GM18858 (cell line): ENCODE measurements at regions not wholly inside any gene's neighbourhood (a gene's known extent, or its start where the extent isn't known, plus 50 kb on each side); places are given as distances from the start of the nearest gene placed in this dataset.
"Not testable (repeated sequence)": the region's sequence is repeated elsewhere in the genome, so short reads cannot be mapped to it uniquely, and the experiment has no call there.

Source experiments
- ATAC-seq: cut with Tn5 transposase; IDR thresholded peaks from one replicate; pipeline ENCODE4 v1.9.1; 2021; ENCODE audit not compliant: unreplicated experiment

DNA sequence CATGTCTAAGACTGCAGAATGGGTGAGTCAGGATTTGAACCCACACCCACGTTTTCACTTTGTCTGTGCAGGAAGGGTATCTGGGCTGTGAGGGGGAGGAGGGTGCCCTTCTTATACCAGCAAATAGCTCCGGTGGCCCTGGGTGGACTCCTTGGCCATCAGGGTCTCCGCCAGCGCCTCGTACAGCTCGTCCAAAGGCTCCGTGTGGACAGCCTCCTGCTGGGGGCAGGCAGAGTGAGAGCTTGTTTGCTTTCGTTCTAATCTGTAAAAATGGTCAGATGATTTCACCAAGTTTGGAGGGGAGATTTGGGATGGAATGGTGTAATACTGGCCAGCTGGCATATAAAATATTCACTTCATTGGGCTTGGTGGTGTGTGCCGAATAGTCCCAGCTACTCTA, 111.7 kb upstream of the CCZ1B start:
- not testable (repeated sequence) for ATAC-seq

DNA sequence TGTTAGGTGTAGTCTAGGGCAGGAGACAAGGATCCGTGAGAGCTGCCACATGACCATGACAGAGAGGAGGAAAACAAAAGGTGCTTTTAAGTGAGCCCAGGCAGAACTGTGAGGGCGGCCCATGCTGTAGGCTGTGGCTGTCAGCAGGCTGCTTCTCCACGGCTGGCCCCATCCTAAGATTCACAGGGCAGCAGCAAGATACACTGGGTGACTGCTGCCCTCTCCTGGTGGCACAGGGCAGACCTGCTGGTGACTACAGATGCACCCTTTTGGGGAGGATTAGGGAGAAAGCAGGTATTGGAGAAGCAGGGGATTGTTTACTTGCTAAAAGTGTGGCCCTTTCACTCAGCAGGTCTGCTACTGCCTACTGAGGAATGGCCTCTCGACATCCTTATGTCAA, 112.2 kb upstream of the CCZ1B start:
- not testable (repeated sequence) for ATAC-seq

DNA sequence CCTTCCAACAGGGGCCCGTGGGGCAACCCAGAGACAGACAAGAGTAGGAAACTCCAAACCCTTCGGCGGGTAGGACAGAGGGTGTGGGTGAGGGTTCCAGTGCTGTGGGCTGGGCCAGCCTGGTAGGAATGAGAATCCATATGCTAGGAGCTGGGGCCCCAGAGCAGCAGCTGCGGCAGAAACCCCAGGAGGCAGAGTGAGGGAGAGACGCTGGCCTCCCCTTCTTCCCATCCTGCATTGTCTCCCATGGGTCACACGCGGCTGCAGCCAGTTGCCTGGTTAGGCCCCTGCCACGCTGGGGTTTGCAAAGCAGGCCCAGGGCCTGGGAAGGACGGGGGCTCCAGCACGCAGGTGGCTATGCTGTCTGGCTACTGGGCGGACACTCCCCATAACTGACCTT, 113.1 kb upstream of the CCZ1B start:
- ATAC-seq = not testable (repeated sequence)

DNA sequence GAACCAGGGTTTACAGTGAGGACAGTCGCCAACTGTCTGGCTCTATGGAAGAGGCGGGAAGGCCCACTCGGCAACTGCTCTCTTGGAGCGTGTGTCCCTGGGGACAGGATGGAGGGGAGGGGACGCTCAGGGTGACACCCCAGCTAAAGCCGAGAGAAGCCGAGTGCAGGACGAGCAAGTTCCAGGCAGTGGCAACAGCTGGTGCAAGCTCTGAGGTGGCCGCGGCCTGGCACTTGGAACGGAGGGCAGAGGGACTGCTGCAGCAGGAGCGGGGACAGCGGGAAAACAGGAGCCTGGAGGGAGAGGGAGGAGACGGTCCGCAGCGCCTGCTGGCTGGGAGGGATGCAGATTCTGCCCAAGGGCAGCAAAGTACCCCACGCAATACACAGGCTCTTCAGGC, 113.8 kb upstream of the CCZ1B start:
- not testable (repeated sequence) for ATAC-seq

DNA sequence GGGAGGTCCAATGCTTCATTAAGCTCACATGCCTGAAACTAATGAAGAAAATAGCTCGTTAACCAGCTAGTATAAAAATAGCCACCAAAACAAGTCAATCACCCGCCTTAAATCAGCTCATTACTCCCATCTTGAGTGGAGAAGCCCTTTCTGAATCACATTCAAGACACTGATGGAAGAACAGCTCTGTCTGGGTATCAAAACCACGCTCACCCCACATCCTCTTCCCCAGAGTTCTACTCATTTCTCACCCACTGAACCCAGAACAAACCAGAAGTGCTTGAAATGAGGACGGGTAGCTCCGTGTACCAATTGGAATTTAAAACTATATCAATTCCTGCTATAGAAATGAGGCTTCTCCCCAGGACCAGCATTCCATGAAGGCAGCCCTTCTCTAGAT, 120.8 kb upstream of the CCZ1B start:
- not testable (repeated sequence) for ATAC-seq

DNA sequence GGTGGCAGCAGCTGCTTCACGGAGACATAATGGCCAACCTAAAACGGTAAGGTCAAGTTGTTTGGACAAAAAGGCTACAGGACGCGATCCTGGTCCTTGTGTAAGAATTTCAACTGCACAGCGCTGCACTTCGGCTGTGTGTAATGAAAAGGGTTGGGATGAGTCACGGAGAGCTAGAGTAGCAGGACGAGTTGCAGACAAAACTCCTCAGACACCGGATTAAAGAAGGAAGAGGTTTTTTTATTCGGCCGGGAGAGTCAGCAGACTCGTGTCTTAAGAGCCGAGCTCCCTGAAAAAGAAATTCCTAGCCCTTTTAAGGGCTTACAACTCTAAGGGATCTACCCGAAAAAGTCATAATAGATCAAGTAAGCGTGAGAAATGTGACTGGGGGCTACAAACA, 124.2 kb upstream of the CCZ1B start:
- not testable (repeated sequence) for ATAC-seq

DNA sequence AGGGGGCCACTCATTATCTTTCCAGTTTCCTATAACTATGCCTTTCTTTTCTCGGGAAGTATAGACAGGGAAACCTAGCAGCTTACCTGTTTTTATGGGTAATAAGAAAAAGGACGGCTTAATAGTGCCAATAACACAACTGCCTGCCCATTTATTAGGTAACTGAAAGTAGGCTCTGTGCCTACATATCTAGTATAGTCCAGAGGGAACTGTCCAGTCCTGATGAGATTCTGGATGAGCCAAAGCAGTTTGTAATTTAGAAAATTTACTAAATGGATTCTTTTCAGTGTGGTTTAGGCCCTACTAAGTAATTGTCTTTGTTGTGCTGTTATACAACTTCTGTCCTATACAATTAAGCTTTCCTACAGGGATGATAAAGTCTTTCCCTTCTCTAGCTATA, 125.5 kb upstream of the CCZ1B start:
- ATAC-seq = not testable (repeated sequence)

DNA sequence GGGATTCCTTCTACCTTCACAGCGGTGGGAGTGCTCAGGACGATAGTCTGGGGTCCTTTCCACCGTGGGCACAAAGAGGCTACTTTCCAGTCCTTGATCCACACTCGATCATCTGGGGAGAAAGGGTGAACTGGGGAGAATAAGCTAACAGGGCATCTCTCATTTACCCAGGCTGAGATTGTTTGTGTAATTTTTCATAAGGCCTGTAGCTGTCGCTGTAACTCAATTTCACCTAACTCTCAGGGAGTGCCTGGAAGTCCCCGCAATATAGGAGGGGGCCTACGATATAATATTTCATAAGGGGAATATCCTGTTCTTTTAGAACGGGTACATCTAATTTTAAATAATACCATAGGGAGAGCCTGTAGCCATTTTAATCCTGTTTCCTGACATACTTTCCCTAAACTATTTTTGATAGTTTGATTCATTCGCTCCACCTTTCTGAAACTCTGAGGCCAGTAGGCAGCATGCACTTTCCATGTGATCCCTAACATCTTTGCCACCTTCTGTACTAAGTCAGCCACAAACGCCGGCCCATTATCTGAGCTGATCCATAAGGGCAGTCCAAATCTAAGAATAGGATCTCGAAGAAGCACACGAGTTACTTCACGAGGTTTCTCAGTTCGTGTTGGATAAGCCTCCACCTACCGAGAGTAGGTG, 127.2 kb upstream of the CCZ1B start:
- not testable (repeated sequence) for ATAC-seq

DNA sequence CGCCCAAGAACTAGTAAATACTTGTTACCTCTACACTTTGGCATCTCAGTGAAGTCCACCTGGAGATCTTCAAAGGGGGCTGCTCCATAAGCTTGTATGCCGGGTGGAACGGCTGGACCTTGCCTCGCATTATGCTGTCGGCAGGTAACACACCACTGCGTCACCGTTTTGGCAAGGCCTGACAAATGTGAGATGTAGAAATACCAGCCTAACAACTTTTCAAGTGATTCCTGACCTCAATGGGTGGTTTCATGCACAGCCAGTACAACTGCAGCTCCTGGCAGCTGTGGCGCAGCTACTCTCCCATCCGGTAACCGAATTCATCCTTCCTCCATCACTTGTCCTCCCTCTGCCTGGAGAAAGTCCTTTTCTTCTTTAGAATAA, 127.7 kb upstream of the CCZ1B start:
- ATAC-seq = not testable (repeated sequence)

DNA sequence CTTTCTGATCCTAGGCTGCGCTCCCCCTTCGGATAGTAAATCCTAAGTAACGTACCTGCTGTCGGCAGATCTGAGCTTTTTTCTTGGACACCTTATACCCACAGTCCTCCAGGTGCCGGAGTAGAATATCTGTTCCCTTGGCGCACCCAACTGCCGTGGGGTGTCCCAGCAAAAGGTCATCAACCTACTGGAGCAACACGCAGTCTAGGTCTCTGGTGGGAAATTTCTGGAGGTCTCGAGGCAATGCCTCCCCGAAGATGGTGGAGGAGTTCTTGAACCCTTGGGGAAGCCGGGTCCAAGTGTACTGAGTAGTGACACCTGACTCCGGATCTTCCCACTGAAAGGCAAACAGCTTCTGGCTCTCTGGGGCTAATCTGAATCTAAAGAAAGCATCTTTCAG, 129.3 kb upstream of the CCZ1B start:
- ATAC-seq = not testable (repeated sequence)

DNA sequence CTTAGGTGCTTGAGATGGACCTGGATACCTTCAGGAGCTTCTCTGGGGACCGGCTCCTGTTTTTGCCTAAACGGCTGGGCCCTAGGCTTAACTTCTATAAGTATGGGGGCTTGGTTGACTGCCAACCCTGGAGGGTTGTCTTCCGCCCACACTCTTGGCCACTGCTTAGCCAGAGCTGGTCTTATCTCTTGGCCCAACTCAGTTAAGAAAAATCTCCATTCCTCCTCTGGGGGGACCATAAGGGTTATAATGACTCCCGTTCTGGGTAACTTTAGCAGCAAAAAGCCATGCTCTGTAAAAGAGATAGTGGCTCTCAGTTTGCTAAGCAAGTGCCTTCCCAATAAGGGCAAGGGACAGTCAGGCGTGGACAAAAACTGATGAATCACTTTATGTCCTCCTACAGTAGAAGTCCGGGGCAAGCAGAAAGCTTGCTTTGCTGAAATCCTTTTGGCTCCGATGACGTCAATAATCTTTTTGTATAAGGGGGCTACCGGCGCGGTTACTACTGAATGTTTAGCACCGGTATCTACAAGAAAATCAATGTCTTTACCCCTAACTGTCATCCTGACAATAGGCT, 130.0 kb upstream of the CCZ1B start:
- not testable (repeated sequence) for ATAC-seq

DNA sequence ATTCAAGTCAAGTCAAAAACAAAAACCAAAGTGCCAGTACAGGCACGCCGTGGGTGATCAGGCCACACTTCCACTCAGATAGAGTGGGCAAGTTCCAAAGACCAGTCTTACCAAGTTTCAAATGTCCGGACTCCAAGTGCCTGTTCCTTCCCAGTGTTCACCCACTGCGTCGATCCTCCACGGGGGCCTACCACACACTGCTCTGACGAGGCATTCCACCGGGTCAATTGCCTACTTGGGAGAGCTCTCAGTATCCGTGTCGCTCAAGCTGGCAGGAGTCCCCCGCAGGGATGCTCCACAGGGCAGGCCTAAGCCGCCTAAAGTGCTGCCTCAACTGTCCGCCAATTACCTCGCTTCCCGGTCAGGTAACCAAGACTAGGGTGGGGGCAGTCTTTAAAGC, 132.3 kb upstream of the CCZ1B start:
- not testable (repeated sequence) for ATAC-seq

DNA sequence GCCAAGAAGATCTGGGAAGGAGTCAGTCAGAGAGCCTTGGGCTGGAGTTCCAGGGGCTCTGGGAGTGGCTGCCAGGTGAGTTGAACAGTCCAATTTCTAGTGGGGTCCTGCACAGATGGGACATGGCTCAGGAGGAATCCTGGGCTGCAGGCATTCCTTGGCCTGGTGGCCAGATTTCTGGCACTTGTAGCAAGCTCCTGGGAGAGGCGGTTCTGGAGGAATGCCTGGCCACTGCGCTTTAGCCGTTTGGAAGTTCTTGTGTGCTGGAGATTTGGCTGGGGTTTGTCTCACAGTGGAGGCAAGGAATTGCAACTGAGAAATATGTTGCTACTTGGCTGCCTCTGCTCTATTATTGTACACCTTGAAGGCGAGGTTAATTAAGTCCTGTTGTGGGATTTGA, 133.9 kb upstream of the CCZ1B start:
- ATAC-seq = not testable (repeated sequence)

DNA sequence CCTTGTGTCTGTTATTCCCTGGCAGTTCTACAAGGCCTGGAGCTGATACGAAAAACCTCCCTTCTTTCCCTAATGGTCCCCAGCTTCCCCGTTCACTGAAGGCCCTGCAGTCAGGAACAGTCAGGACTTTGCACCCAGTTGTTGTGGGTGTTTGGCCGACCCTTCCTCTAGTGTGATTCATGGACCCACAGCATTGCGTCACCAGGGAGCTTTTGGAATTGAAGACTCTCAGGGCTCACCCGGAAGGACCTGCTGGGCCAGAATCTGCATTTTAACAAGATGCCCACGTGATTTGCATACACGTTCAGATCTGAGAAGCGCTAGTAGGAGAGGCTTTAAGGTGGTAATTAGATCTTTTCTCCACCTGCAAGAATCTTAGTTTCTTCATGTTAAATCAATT, 136.8 kb upstream of the CCZ1B start:
- not testable (repeated sequence) for ATAC-seq

DNA sequence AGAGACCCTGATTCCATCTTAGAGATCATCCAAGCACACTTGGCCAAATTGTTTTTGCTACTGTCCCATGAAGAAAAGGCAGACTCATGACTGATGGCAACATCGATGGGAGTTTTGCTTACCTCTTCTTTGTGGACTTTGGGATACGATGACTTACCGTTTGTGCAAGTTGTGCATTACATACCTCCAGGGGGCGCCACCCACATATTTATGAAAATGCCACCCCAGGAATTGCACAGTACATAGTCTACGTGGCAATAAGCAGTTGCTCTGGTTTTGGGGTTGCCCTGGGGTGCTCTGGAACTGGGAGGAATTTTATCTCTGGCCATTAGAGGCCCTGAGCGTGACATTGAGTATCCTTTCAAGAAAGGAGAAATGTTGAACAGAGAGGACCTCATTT, 139.0 kb upstream of the CCZ1B start:
- ATAC-seq = not testable (repeated sequence)

DNA sequence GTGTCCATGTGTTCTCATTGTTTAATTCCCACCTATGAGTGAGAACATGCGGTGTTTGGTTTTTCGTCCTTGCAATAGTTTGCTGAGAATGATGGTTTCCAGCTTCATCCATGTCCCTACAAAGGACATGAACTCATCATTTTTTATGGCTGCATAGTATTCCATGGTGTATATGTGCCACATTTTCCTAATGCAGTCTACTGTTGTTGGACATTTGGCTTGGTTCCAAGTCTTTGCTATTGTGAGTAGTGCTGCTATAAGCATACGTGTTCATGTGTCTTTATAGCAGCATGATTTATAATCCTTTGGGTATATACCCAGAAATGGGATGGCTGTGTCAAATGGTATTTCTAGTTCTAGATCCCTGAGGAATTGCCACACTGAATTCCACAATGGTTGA, 144.1 kb upstream of the CCZ1B start:
- not testable (repeated sequence) for ATAC-seq

DNA sequence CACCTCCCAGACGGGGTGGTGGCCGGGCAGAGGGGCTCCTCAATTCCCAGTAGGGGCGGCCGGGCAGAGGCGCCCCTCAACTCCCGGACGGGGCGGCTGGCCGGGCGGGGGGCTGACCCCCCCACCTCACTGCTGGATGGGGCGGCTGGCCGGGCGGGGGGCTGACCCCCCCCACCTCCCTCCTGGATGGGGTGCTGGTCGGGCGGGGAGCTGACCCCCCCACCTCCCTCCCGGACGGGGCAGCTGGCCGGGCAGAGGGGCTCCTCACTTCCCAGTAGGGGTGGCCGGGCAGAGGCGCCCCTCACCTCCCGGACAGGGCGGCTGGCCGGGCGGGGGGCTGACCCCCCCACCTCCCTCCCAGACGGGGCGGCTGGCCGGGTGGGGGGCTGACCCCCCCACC, 148.8 kb upstream of the CCZ1B start:
- not testable (repeated sequence) for ATAC-seq

DNA sequence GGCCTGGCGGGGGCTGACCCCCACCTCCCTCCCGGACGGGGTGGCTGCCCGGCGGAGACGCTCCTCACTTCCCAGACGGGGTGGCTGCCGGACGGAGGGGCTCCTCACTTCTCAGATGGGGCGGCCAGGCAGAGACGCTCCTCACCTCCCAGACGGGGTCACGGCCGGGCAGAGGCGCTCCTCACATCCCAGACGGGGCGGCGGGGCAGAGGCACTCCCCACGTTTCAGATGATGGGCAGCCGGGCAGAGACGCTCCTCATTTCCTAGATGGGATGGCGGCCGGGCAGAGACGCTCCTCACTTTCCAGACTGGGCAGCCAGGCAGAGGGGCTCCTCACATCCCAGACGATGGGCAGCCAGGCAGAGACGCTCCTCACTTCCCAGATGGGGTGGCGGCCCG, 149.3 kb upstream of the CCZ1B start:
- ATAC-seq = not testable (repeated sequence)

DNA sequence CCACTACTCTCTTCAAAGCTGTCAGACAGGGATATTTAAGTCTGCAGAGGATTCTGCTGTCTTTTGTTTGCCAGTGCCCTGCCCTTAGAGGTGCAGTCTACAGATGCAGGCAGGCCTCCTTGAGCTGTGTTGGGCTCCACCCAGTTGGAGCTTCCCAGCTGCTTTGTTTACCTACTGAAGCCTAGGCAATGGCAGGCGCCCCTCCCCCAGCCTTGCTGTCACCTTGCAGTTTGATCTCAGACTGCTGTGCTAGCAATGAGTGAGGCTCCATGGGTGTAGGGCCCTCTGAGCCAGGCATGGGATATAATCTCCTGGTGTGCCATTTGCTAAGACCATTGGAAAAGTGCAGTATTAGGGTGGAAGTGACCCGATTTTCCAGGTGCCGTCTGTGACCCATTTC, 151.3 kb upstream of the CCZ1B start:
- not testable (repeated sequence) for ATAC-seq

DNA sequence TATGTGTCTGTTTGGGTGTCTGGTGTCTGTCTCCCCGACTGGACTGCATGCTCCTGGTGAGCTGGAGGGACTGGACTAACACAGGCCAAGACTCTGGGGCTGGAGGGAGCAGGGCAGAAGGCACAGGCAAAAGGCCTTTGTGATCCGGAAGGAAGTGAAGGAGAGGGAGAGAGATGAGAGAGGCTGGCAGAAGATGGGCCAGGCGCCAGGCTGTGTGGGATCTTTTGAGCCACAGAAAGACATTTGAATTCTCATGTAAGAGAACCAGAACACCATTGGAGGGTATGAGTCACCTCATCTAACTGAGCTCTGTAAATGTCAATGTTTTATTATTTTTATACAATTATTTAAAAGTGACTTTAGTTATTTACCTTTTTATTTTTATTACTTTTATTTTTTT, 152.3 kb upstream of the CCZ1B start:
- ATAC-seq = not testable (repeated sequence)

DNA sequence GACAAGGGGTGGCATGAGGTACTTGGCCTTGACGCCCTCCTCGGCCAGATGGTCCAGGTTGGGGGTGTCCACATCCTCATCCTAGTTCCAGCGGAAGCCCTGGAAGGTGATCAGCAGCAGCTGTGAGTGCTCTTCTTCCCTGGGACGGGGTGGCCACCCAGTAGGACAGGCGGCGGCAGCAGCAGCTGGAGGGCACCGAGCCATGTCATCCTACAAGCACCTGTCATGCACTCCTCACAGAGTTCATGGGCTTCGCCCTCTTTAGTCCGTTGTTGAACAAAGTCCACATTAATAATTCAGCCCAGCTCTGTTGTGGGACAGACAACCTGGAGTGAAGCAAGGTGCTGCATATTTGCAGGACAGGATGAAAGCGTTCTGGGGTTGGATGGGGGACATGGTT, 153.4 kb upstream of the CCZ1B start:
- ATAC-seq = not testable (repeated sequence)

DNA sequence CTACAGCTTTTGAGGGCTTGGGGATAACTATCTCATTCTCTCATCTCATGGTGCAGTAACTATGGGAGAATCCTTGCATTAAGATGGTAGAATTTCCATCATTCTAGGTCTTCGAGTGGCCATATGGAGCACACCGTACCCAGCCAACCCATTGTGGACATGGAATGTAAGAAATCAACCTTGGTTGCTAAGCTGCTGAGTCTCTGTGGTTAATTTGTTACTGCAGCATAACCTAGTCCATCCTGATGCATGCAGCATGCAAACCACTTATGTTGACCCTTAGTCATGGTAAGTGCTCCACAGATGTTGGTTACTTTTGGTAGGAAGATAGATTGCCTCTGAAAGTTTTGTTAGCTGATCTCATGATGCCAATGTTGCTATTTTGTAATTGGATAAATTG, 156.3 kb upstream of the CCZ1B start:
- ATAC-seq = not testable (repeated sequence)

DNA sequence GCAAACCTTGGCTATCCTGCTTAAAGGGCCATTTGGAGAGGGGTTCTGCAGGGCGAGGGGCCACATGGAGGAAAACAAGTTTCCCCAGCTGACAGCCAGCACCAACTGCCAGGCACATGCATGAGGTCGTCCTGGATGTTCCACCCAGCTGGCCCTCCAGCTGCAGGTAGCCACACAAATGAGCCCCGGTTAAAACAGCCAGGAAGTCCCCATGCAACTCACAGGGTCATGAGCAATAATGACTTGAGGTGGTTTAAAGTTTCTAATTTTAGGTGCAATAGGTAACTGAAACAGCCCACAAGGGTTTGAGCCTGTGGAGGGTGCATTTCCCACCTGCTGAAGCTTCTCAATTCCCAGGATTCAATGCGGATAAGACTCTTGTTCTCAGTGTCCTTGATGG, 160.8 kb upstream of the CCZ1B start:
- not testable (repeated sequence) for ATAC-seq
